HEK293T (cell line): ENCODE measurements at regions not wholly inside any gene's neighbourhood (a gene's known extent, or its start where the extent isn't known, plus 50 kb on each side); places are given as distances from the start of the nearest gene placed in this dataset.
A peak's percentile ranks its signal among the peaks of the same experiment; 100 is the strongest.

ENCODE experiments used
- CTCF ChIA-PET: fragments of 350-600 bp; formaldehyde crosslinking; extraction: SDS; loops from one replicate; lab custom pipeline; 2021; ENCODE audit warnings: antibody characterized with exemption, inconsistent platforms; lab: Yijun Ruan, JAX
- POLR2A ChIA-PET: fragments of 350-600 bp; formaldehyde crosslinking; extraction: SDS; loops from one replicate; lab custom pipeline; 2020; ENCODE audit warnings: antibody characterized with exemption, inconsistent platforms; lab: Yijun Ruan, JAX
- DNase-seq: peaks from one replicate; pipeline ENCODE4 v3.0.0; 2012; ENCODE audit warnings: mixed read lengths; ENCODE audit errors: extremely low spot score
- ARNT ChIP-seq: fragments of 450-650 bp; IDR thresholded peaks from 2 replicates; pipeline ENCODE4 v1.6.1; 2017; ENCODE audit warnings: mild to moderate bottlenecking
- BHLHE40 ChIP-seq: fragments of 450-650 bp; IDR thresholded peaks from 2 replicates; pipeline ENCODE4 v1.6.1; 2016; ENCODE audit warnings: mild to moderate bottlenecking, moderate library complexity, borderline replicate concordance
- CTBP1 ChIP-seq: fragments of 450-650 bp; IDR thresholded peaks from 2 replicates; pipeline ENCODE4 v1.6.1; 2016; ENCODE audit warnings: borderline replicate concordance
- ELF4 ChIP-seq: fragments of 450-650 bp; IDR thresholded peaks from 2 replicates; pipeline ENCODE4 v1.6.1; 2017; ENCODE audit warnings: antibody characterized with exemption
- FOXA1 ChIP-seq: fragments of 450-650 bp; IDR thresholded peaks from 2 replicates; pipeline ENCODE4 v1.6.1; 2016; ENCODE audit warnings: mild to moderate bottlenecking
- FOXK2 ChIP-seq: fragments of 450-650 bp; IDR thresholded peaks from 2 replicates; pipeline ENCODE4 v1.6.1; 2016; ENCODE audit warnings: mild to moderate bottlenecking
- FOXM1 ChIP-seq: fragments of 450-650 bp; IDR thresholded peaks from 2 replicates; pipeline ENCODE4 v1.6.1; 2017; ENCODE audit warnings: mild to moderate bottlenecking, borderline replicate concordance
- HDGF ChIP-seq: fragments of 450-650 bp; IDR thresholded peaks from 2 replicates; pipeline ENCODE4 v1.6.1; 2017; ENCODE audit warnings: antibody characterized with exemption, borderline replicate concordance
- L3MBTL2 ChIP-seq: fragments of 450-650 bp; conservative IDR thresholded peaks from 2 replicates; pipeline ENCODE4 v1.6.1; 2016; ENCODE audit warnings: mild to moderate bottlenecking
- LEF1 ChIP-seq: fragments of 450-650 bp; IDR thresholded peaks from 2 replicates; pipeline ENCODE4 v1.6.1; 2017; ENCODE audit warnings: mild to moderate bottlenecking, borderline replicate concordance
- NFRKB ChIP-seq: fragments of 450-650 bp; IDR thresholded peaks from 2 replicates; pipeline ENCODE4 v1.6.1; 2016; ENCODE audit warnings: mild to moderate bottlenecking, moderate library complexity
- PKNOX1 ChIP-seq: fragments of 450-650 bp; IDR thresholded peaks from 2 replicates; pipeline ENCODE4 v1.6.1; 2016
- SP1 ChIP-seq: fragments of 450-650 bp; IDR thresholded peaks from 2 replicates; pipeline ENCODE4 v1.6.1; 2017
- SUZ12 ChIP-seq: fragments of 450-650 bp; IDR thresholded peaks from 2 replicates; pipeline ENCODE4 v1.6.1; 2016; ENCODE audit warnings: mild to moderate bottlenecking
- TARDBP ChIP-seq: fragments of 450-650 bp; IDR thresholded peaks from 2 replicates; pipeline ENCODE4 v1.6.1; 2016
- ZNF384 ChIP-seq: fragments of 450-650 bp; IDR thresholded peaks from 2 replicates; pipeline ENCODE4 v1.6.1; 2016

- ChIA-PET POLR2A (no interaction called here), CTCF (no interaction called here)
- TF ChIP-seq HDGF = no peak
- no peak for TF ChIP-seq CTBP1
- no peak for TF ChIP-seq ZNF384
- no peak for TF ChIP-seq NFRKB
- no peak for TF ChIP-seq L3MBTL2
- no peak for TF ChIP-seq FOXM1
- TF ChIP-seq LEF1 = no peak
- no peak for TF ChIP-seq BHLHE40
- no peak for TF ChIP-seq FOXK2
- TF ChIP-seq ELF4 = no peak
- no peak for TF ChIP-seq PKNOX1
- TF ChIP-seq SP1 = no peak
- no peak for TF ChIP-seq SUZ12
- no peak for TF ChIP-seq FOXA1
- TF ChIP-seq ARNT = no peak
- TF ChIP-seq TARDBP = no peak
- DNase-seq = no peak
Measured at GRCh38 chr7:127530148-127530547, 55.2 kb downstream of the GCC1 start.

GRCh38 chr7:127527561-127527960, 57.8 kb downstream of the GCC1 start:
- ChIA-PET POLR2A (no interaction called here), CTCF (no interaction called here)
- no peak for TF ChIP-seq FOXA1
- no peak for TF ChIP-seq SP1
- TF ChIP-seq FOXM1 = no peak
- no peak for TF ChIP-seq ELF4
- no peak for TF ChIP-seq ARNT
- no peak for DNase-seq

- TF ChIP-seq NFRKB (no peak), FOXA1 (no peak), L3MBTL2 (no peak), HDGF (no peak), SP1 (no peak), BHLHE40 (no peak), PKNOX1 (no peak)
- CTCF ChIA-PET = no interaction called here
- POLR2A ChIA-PET = no interaction called here
- DNase-seq = no peak
Measured at GRCh38 chr7:127525866-127526480, 59.4 kb downstream of the GCC1 start.

- no peak for DNase-seq
- ChIA-PET POLR2A (no interaction called here), CTCF (no interaction called here)
- TF ChIP-seq L3MBTL2 (no peak), HDGF (no peak), BHLHE40 (no peak), PKNOX1 (no peak), SUZ12 (no peak), FOXA1 (no peak), TARDBP (no peak), ZNF384 (no peak), ARNT (no peak), FOXM1 (no peak), SP1 (no peak), NFRKB (no peak), ELF4 (no peak), CTBP1 (no peak), LEF1 (no peak), FOXK2 (no peak)
Measured at GRCh38 chr7:127516320-127516719, 69.1 kb downstream of the GCC1 start.

- TF ChIP-seq FOXM1 = no peak
- TF ChIP-seq BHLHE40 = no peak
- TF ChIP-seq NFRKB = no peak
- no peak for TF ChIP-seq PKNOX1
- TF ChIP-seq FOXA1 = no peak
- no peak for TF ChIP-seq ARNT
Measured at GRCh38 chr7:127514499-127514898, 70.9 kb downstream of the GCC1 start.

GRCh38 chr7:127513311-127513710, 72.1 kb downstream of the GCC1 start:
- CTCF ChIA-PET = interaction anchor here (0.9 to 1.8 kb wide), 2 partner anchors 165 to 710 kb away, joined by 3 to 7 read pairs; no protein-coding TSS in a partner anchor
- no peak for DNase-seq
- no peak for TF ChIP-seq NFRKB
- TF ChIP-seq TARDBP = no peak
- TF ChIP-seq SUZ12 = no peak
- POLR2A ChIA-PET = no interaction called here

More at GRCh38 chr7:127514499-127514898, 70.9 kb downstream of the GCC1 start:
- peak; percentile 39 for DNase-seq
- ChIA-PET POLR2A (no interaction called here), CTCF (interaction anchor here (0.7 to 1.8 kb wide), 6 partner anchors 132 to 718 kb away, joined by 3 to 7 read pairs (median 5); no protein-coding TSS in a partner anchor)
